A549 (cell line): ENCODE measurements at regions not wholly inside any gene's neighbourhood (a gene's known extent, or its start where the extent isn't known, plus 50 kb on each side); places are given as distances from the start of the nearest gene placed in this dataset.

Experiments used
- ATAC-seq, 2 experiments: fragments of 200-7000 bp in 1 of 2; fragments of >200 bp in 1 of 2; cut with Nextera tagmentation in 1 of 2; cut with Tn5 transposase in 1 of 2; 3 replicates each; pipeline versions ENCODE4 v1.8.0 to v1.9.1; 2018 to 2020; ENCODE audit warnings: mild to moderate bottlenecking in 1 of 2, moderate library complexity in 1 of 2
- CTCF ChIA-PET: fragments of 300-600 bp; sonication (Branson Sonifier 250); formaldehyde crosslinking; extraction: SDS; loops from one replicate; lab custom pipeline; 2021; ENCODE audit warnings: antibody characterized with exemption, inconsistent platforms; lab: Yijun Ruan, JAX
- POLR2A ChIA-PET: fragments of 350-600 bp; formaldehyde crosslinking; extraction: SDS; loops from one replicate; lab custom pipeline; 2021; ENCODE audit warnings: antibody characterized with exemption, inconsistent platforms; lab: Yijun Ruan, JAX
- DNase-seq, 2 experiments: peaks; one replicate each; pipeline versions ENCODE4 v3.0.0 to v3.0.0-alpha.2; 2011 to 2016; ENCODE audit warnings: low read depth in 1 of 2, low spot score in 1 of 2
- FAIRE-seq: peaks from 2 replicates; lab custom pipeline; 2011; peaks lifted over from hg19 to GRCh38; lab: Jason Lieb, UNC
- H3K27ac ChIP-seq, 2 experiments: fragments of >200 bp; sonication (Bioruptor Twin); formaldehyde crosslinking; 3 replicates each; pipeline ENCODE4 v1.5.1; 2016 to 2017
- H3K4me1 ChIP-seq: fragments of >200 bp; sonication (Bioruptor Twin); formaldehyde crosslinking; 3 replicates; pipeline ENCODE4 v1.6.1; 2016
- H3K4me2 ChIP-seq: fragments of >200 bp; sonication (Bioruptor Twin); formaldehyde crosslinking; 3 replicates; pipeline ENCODE4 v1.6.1; 2016
- H3K4me3 ChIP-seq: fragments of >200 bp; sonication (Bioruptor Twin); formaldehyde crosslinking; 3 replicates; pipeline ENCODE4 v1.5.1; 2016
- H3K9me3 ChIP-seq: fragments of >200 bp; sonication (Bioruptor Twin); formaldehyde crosslinking; 3 replicates; pipeline ENCODE4 v1.6.1; 2016
- ESRRA ChIP-seq: fragments of 150-350 bp; IDR thresholded peaks from 2 replicates; pipeline ENCODE4 v1.6.1; 2014; ENCODE audit warnings: mild to moderate bottlenecking, low read length, borderline replicate concordance
- FOSB ChIP-seq: fragments of 250-450 bp; sonication (Bioruptor Pico); IDR thresholded peaks from 2 replicates; pipeline ENCODE4 v1.5.0; 2020; ENCODE audit warnings: mild to moderate bottlenecking, moderate library complexity
- HOXA7 ChIP-seq: fragments of 250-450 bp; sonication (Bioruptor Pico); IDR thresholded peaks from 2 replicates; pipeline ENCODE4 v1.5.0; 2020; ENCODE audit warnings: mild to moderate bottlenecking, moderate library complexity
- HOXB13 ChIP-seq: fragments of 250-450 bp; sonication (Bioruptor Pico); IDR thresholded peaks from 2 replicates; pipeline ENCODE4 v1.5.0; 2020; ENCODE audit warnings: low read depth, mild to moderate bottlenecking, moderate library complexity
- JUNB ChIP-seq: fragments of >200 bp; sonication (Bioruptor Twin); formaldehyde crosslinking; IDR thresholded peaks from 2 replicates; pipeline ENCODE4 v1.6.1; 2016
- KDM5A ChIP-seq: fragments of 200-600 bp; sonication (generic); IDR thresholded peaks from 2 replicates; pipeline ENCODE4 v1.6.1; 2016; ENCODE audit warnings: antibody characterized with exemption, mild to moderate bottlenecking
- MAZ ChIP-seq: fragments of 150-350 bp; IDR thresholded peaks from 2 replicates; pipeline ENCODE4 v1.6.1; 2014; ENCODE audit warnings: antibody characterized with exemption, low read depth, low read length, borderline replicate concordance
- MYC ChIP-seq: IDR thresholded peaks from 2 replicates; pipeline ENCODE4 v1.6.1; 2012; ENCODE audit warnings: mild to moderate bottlenecking, inconsistent platforms, low read length, improper control_type of control experiment, borderline replicate concordance
- NPAS2 ChIP-seq: fragments of 250-450 bp; sonication (Bioruptor Pico); IDR thresholded peaks from 2 replicates; pipeline ENCODE4 v1.8.0; 2022; ENCODE audit warnings: mild to moderate bottlenecking, moderate library complexity, borderline replicate concordance
- NR3C1 ChIP-seq: fragments of >200 bp; sonication (Bioruptor Twin); formaldehyde crosslinking; IDR thresholded peaks from 3 replicates; pipeline ENCODE4 v1.6.1; 2017
- POLR2AphosphoS2 ChIP-seq: conservative IDR thresholded peaks from 2 replicates; pipeline ENCODE4 v1.6.1; 2012; ENCODE audit warnings: low read length, improper control_type of control experiment, inconsistent platforms
- RAD21 ChIP-seq, 2 experiments: fragments of >200 bp in 1 of 2; sonication (Bioruptor Twin) in 1 of 2; formaldehyde crosslinking in 1 of 2; IDR thresholded peaks in 1 of 2; conservative IDR thresholded peaks in 1 of 2; 2 replicates in 1 of 2; 3 replicates in 1 of 2; pipeline ENCODE4 v1.6.1; 2012 to 2018; ENCODE audit warnings: inconsistent platforms in 1 of 2
- RFX5 ChIP-seq: fragments of 450-650 bp; IDR thresholded peaks from 2 replicates; pipeline ENCODE4 v1.7.1; 2014; ENCODE audit warnings: antibody characterized with exemption, mild to moderate bottlenecking, moderate library complexity
- SMC3 ChIP-seq: fragments of >200 bp; sonication (Bioruptor Twin); formaldehyde crosslinking; IDR thresholded peaks from 3 replicates; pipeline ENCODE4 v1.6.1; 2018; ENCODE audit warnings: inconsistent platforms
- SREBF2 ChIP-seq: fragments of 450-650 bp; IDR thresholded peaks from 2 replicates; pipeline ENCODE4 v1.6.1; 2014; ENCODE audit warnings: mild to moderate bottlenecking, moderate library complexity
- ZC3H11A ChIP-seq: fragments of 450-650 bp; IDR thresholded peaks from 2 replicates; pipeline ENCODE4 v1.6.1; 2014; ENCODE audit warnings: antibody characterized with exemption, mild to moderate bottlenecking
- ZFP36 ChIP-seq: fragments of 450-650 bp; IDR thresholded peaks from 2 replicates; pipeline ENCODE4 v1.6.1; 2014; ENCODE audit warnings: borderline replicate concordance; ENCODE audit not compliant: partially characterized antibody
- ZNF302 ChIP-seq: fragments of 250-450 bp; sonication (Bioruptor Pico); IDR thresholded peaks from 2 replicates; pipeline ENCODE4 v1.9.0; 2021; ENCODE audit warnings: inconsistent platforms, mild to moderate bottlenecking, moderate library complexity
- ZSCAN20 ChIP-seq: fragments of 250-450 bp; sonication (Bioruptor Pico); IDR thresholded peaks from 2 replicates; pipeline ENCODE4 v1.8.0; 2022; ENCODE audit warnings: mild to moderate bottlenecking, moderate library complexity
- WGBS: methylation state at CpG from one replicate; pipeline ENCODE4 v1.1.6; 2017; ENCODE audit errors: missing lambda C conversion rate; 5-methylcytosine and 5-hydroxymethylcytosine counted together
- TF ChIP-seq, protein P1 (sequence below): fragments of >200 bp; sonication (Bioruptor Twin); formaldehyde crosslinking; IDR thresholded peaks from 3 replicates; pipeline ENCODE4 v1.5.1; 2016
- TF ChIP-seq, protein P2 (sequence below): IDR thresholded peaks from 2 replicates; pipeline ENCODE4 v1.6.1; 2012; ENCODE audit warnings: low read depth, borderline replicate concordance
- TF ChIP-seq, protein P3 (sequence below): fragments of >200 bp; sonication (Bioruptor Twin); formaldehyde crosslinking; IDR thresholded peaks from 2 replicates; pipeline ENCODE4 v1.6.1; 2016
- TF ChIP-seq, protein P4 (sequence below): fragments of 450-650 bp; IDR thresholded peaks from 2 replicates; pipeline ENCODE4 v1.6.1; 2014; ENCODE audit warnings: antibody characterized with exemption
- TF ChIP-seq, protein P5 (sequence below): fragments of >200 bp; sonication (Bioruptor Twin); formaldehyde crosslinking; IDR thresholded peaks from 3 replicates; pipeline ENCODE4 v1.6.1; 2016
- TF ChIP-seq, protein P6 (sequence below): fragments of 150-350 bp; IDR thresholded peaks from 2 replicates; pipeline ENCODE4 v1.6.1; 2014; ENCODE audit warnings: low read depth, mild to moderate bottlenecking, low read length

DNA sequence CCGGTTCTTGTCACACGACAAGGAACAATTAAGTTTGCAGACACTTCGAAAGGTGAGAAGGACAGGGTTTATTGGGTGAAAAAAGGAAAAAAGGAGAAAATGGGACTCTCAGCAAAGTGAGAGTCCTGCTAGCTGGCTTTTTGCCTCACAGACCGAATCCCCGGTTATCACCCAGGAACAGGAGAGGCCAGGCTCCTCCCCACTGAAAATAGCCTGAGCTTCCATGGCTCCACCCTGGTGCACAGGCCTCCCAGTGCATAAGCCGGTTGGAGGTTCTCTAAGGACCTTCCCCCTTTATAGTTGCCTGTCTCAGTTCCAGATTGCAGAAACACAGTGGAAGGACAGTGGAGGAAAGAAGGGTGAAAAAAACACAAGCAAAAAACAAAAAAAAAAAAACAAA, 571.7 kb downstream of the KCTD12 start:
- TF ChIP-seq, protein P1, sequence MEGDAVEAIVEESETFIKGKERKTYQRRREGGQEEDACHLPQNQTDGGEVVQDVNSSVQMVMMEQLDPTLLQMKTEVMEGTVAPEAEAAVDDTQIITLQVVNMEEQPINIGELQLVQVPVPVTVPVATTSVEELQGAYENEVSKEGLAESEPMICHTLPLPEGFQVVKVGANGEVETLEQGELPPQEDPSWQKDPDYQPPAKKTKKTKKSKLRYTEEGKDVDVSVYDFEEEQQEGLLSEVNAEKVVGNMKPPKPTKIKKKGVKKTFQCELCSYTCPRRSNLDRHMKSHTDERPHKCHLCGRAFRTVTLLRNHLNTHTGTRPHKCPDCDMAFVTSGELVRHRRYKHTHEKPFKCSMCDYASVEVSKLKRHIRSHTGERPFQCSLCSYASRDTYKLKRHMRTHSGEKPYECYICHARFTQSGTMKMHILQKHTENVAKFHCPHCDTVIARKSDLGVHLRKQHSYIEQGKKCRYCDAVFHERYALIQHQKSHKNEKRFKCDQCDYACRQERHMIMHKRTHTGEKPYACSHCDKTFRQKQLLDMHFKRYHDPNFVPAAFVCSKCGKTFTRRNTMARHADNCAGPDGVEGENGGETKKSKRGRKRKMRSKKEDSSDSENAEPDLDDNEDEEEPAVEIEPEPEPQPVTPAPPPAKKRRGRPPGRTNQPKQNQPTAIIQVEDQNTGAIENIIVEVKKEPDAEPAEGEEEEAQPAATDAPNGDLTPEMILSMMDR: no peak
- TF ChIP-seq ZSCAN20 (no peak), SREBF2 (no peak), FOSB (no peak), HOXA7 (no peak), ZC3H11A (no peak), ZNF302 (CRISPR knock-in tag) (no peak), RFX5 (no peak)
- TF ChIP-seq, protein P2, sequence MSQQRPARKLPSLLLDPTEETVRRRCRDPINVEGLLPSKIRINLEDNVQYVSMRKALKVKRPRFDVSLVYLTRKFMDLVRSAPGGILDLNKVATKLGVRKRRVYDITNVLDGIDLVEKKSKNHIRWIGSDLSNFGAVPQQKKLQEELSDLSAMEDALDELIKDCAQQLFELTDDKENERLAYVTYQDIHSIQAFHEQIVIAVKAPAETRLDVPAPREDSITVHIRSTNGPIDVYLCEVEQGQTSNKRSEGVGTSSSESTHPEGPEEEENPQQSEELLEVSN: no peak
- DNase-seq (no peak), ATAC-seq (no peak), FAIRE-seq (no peak)
- Histone ChIP-seq H3K27ac (no peak overlapping the region), H3K4me2 (no peak overlapping the region), H3K4me3 (no peak overlapping the region), H3K4me1 (no peaks in the 10 kb centered on the region), H3K9me3 (no peaks in the 10 kb centered on the region)
- ChIA-PET POLR2A (no interaction called here), CTCF (no interaction called here)
- WGBS: 50% methylated on average over 6 of the region's 6 CpGs

DNA sequence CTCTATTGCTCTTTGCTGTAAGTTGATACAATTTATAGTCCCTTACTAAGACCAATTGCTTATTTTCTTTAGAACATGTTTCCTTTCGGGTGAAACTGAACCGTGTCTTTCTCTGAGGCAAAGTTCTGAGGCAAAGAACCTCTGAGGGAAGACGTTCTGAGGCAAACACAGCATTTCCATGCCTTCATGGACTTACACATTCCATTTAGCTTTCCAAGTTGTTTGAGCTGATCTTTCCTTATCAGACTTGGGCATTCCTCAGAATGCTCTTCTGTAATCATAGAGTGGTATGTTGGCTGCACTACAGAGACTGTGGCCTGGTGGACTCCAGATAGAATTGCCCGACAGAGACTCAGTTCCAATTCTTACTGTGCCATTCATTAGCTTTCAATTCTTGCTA, 579.1 kb downstream of the KCTD12 start:
- ChIA-PET CTCF (no interaction called here), POLR2A (no interaction called here)
- 42% methylated on average over 4 of the region's 4 CpGs for WGBS
- no peak overlapping the region for H3K4me2 ChIP-seq
- TF ChIP-seq SMC3 (no peak), RAD21 (conservative IDR thresholded peaks at IDR 0.05 in 1 of 2, IDR thresholded peaks at IDR 0.05 in 1 of 2) (no peak), NR3C1 (no peak), JUNB (no peak), POLR2AphosphoS2 (no peak), MAZ (no peak), HOXB13 (no peak), ESRRA (no peak), ZFP36 (no peak), KDM5A (no peak), MYC (no peak), SREBF2 (no peak), ZSCAN20 (no peak), HOXA7 (no peak), NPAS2 (CRISPR knock-in tag) (no peak)
- TF ChIP-seq, protein P3, sequence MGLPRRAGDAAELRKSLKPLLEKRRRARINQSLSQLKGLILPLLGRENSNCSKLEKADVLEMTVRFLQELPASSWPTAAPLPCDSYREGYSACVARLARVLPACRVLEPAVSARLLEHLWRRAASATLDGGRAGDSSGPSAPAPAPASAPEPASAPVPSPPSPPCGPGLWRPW: no peak
- TF ChIP-seq, protein P4, sequence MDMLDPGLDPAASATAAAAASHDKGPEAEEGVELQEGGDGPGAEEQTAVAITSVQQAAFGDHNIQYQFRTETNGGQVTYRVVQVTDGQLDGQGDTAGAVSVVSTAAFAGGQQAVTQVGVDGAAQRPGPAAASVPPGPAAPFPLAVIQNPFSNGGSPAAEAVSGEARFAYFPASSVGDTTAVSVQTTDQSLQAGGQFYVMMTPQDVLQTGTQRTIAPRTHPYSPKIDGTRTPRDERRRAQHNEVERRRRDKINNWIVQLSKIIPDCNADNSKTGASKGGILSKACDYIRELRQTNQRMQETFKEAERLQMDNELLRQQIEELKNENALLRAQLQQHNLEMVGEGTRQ: no peak
- TF ChIP-seq, protein P2: no peak
- TF ChIP-seq, protein P5, sequence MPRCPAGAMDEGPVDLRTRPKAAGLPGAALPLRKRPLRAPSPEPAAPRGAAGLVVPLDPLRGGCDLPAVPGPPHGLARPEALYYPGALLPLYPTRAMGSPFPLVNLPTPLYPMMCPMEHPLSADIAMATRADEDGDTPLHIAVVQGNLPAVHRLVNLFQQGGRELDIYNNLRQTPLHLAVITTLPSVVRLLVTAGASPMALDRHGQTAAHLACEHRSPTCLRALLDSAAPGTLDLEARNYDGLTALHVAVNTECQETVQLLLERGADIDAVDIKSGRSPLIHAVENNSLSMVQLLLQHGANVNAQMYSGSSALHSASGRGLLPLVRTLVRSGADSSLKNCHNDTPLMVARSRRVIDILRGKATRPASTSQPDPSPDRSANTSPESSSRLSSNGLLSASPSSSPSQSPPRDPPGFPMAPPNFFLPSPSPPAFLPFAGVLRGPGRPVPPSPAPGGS: no peak
- TF ChIP-seq, protein P6, sequence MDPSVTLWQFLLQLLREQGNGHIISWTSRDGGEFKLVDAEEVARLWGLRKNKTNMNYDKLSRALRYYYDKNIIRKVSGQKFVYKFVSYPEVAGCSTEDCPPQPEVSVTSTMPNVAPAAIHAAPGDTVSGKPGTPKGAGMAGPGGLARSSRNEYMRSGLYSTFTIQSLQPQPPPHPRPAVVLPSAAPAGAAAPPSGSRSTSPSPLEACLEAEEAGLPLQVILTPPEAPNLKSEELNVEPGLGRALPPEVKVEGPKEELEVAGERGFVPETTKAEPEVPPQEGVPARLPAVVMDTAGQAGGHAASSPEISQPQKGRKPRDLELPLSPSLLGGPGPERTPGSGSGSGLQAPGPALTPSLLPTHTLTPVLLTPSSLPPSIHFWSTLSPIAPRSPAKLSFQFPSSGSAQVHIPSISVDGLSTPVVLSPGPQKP: no peak
- H3K4me1 ChIP-seq: no peaks in the 10 kb centered on the region
- no peak overlapping the region for H3K4me3 ChIP-seq
- DNase-seq (no peak), ATAC-seq (no peak), FAIRE-seq (no peak)
- no peak overlapping the region for H3K27ac ChIP-seq
- no peaks in the 10 kb centered on the region for H3K9me3 ChIP-seq
